GM21717 (cell line): ENCODE measurements at regions not wholly inside any gene's neighbourhood (a gene's known extent, or its start where the extent isn't known, plus 50 kb on each side); places are given as distances from the start of the nearest gene placed in this dataset.
A peak's percentile ranks its signal among the peaks of the same experiment; 100 is the strongest.

ENCODE experiments used
- ATAC-seq: cut with Tn5 transposase; IDR thresholded peaks from one replicate; pipeline ENCODE4 v1.9.1; 2021; ENCODE audit warnings: mild to moderate bottlenecking, moderate library complexity; ENCODE audit not compliant: unreplicated experiment

DNA sequence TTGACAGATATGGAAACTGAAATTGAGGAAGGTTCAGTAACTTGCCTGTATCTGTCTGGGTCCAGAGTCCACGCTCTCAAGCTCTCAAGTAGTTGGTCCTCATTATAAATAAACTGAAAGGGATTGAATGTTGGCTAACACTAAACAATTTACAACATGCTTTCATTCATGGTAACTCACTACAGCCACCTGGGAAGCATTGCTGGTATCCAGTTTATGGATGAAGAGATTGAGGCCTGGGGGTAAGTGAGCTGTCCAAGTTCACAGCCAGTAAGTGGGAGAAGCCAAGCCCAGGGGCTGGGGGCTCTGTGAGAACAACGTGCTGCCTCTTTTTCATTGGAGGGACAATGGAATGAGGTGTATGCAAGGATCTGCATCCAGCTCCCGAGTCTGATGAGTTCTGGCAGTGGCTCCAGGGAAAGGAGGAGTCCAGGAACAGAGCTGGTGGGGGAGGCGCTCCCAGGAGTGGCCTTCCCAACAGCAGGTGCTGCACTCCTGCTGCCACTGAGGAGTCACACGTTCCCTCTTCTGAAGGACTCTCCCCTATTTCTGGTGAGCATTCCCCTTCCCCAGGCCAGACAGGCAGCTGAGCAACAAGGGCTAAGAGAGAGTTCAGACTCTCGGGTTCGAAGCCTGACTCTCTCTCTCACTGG is 175.8 kb downstream of the CSNK2A3 start:
- no peak for ATAC-seq

- ATAC-seq: no peak
Measured at GRCh38 chr11:11173316-11174025, 179.6 kb downstream of the CSNK2A3 start.

GRCh38 chr11:11171854-11172253 is 181.2 kb downstream of the CSNK2A3 start:
- peak; percentile 91 for ATAC-seq

GRCh38 chr11:11171285-11171684 is 181.8 kb downstream of the CSNK2A3 start:
- ATAC-seq: no peak

- ATAC-seq: no peak
Measured at GRCh38 chr11:11170352-11171084, 182.5 kb downstream of the CSNK2A3 start.

DNA sequence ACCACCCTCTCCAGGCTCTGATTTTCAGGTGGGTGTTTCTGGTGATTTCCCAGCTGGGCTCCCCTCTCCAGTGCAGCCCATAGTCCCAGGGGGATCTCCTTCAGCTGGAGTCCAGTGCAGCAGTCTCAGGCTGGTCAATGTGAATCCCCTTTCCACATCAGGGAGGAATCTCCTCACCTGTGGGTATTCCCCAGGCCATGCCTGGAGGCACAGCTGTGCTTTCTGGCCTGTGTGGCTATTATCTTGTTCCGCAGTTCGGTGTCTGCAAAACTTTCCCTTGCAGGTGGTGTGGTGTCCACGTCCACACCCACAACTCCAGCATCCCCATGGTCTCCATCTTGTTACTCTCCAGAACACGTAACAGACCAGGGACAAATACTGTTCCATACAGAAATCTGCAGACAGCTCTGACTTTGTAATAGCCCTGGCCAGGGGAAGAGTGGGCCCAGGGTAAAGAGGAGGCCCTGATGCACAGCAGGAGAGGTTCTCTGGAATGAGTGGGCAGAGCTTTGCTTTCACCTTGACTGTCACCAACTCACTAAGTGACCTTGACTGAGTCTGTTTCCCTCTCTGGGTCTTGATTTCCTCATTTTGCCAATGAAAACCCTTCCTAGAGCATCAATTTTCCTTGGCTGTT is 183.2 kb downstream of the CSNK2A3 start:
- no peak for ATAC-seq

GRCh38 chr11:11167806-11168205 is 185.2 kb downstream of the CSNK2A3 start:
- no peak for ATAC-seq

DNA sequence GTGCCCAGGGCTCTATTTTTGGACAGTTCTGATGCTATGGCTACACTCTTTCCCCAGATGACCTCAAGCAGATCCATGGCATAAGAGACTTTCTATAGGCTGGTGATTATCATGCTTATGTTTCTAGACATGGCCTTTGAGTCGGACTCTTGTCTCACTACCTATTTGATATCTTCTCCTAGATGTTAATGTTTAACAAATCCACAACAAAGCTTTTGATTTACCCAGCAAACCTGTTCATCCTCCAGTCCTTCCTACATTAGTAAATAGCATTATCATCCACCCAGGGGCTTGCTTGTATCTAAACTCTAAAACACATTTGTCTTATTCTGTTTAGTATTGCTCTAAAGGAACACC is 188.7 kb downstream of the CSNK2A3 start:
- ATAC-seq: no peak

DNA sequence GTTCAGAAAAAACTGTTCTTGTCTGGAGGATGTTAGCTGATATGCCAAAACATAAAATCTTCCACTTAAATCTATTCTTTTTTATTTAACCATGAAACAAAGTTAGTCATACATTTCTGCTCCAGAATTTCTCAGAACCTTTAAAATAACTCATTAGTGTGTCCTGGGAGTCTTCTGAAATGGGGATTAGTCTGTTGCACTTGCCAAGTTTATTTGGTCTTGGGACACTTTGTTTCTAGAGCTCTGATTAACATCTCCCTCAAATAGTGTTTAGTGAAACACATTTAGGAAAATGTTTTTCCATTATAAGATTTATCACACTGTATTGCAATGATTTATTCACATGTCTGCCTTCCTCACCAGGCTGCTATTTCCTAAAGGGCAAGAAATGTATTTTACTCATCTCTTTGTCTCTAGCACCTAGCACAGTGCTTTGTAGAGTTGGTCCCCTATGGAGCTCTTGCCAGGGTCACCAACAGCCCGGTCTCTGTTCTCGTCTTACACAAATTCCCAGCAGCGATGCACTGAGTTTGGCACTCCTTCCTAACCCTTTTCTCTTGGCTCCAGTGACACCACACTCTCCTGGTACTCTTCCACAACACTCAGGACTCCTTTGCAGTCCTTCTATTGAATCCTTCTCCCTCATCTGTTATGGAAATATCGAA is 189.2 kb downstream of the CSNK2A3 start:
- no peak for ATAC-seq

DNA sequence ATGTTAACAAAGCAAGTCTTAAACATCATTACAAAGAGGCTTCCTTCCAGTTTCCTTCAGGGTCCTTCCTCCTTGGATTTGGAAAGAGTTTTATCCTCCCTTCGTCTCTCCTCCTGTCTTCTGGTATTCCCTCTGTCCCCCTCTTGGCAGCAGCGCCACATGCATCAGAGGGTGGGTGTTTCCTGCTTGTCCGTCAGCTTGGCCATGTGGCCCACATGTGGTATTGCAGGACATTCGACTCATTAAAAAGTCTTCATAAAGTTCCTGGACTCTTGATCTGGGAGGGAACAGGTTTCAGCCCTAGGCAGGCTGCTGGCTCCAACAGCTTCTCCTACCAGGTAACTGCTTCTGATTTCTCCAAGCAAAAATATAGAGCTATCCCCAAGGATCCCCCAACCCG is 189.8 kb downstream of the CSNK2A3 start:
- ATAC-seq: no peak

GRCh38 chr11:11157185-11157584 is 195.9 kb downstream of the CSNK2A3 start:
- no peak for ATAC-seq

- ATAC-seq: no peak
Measured at GRCh38 chr11:11155962-11156815, 196.9 kb downstream of the CSNK2A3 start.

DNA sequence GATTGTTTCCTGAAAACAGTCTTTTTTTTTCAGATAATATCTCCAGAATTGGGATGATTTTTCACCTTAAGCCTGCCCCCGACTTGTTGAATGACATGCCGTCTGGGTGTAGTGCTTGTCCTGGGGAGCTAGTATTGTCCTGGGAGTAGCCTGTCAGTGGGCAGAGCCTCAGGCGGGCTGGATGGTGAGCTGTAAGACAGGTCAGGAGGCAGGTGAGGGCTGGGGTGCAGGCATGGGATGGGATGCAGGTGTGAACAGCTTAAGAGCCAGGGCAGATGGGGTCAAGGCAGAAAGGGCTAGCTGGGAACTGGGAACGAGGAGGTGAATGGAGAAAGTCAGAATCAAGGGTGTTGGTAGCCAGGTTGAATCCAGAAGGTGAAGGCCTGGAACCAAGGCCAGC is 200.2 kb downstream of the CSNK2A3 start:
- no peak for ATAC-seq

DNA sequence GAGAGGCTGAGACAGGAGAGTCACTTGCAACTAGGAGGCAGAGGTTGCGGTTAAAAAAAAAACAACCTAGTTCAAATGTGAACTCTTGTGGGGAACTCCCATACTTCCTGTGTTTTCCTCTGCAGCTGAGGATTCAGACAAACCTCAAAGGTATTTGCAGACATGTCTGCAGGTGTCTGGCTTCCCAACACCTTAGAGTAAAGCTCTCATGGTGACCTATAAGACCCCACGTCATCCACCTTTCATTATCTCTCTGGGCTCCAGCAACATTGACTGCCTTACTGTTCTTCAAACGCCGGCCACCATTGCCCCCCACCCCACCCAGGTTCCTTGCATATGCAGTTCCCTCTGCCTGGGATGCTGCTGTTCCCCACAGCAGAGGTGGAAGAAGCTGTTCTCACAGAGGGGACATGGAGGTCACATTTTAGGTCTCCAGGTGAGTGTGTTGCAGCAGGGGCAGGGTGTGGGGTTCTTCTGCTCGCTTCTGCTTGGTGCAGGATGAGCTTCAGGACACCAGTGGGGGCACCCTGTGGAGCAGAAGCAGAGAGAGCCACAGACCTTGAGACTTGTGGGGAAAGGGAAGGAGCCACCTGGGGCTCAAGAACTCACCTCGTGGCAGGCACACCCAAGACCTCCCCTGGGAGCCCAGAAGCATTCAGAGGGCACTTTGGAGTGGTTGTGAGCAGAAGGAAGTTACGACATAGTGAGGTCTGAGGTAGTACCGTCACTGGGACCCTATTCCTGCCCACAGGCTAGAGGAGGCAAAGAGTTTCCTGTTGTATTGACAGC is 203.2 kb downstream of the CSNK2A3 start:
- ATAC-seq: no peak

DNA sequence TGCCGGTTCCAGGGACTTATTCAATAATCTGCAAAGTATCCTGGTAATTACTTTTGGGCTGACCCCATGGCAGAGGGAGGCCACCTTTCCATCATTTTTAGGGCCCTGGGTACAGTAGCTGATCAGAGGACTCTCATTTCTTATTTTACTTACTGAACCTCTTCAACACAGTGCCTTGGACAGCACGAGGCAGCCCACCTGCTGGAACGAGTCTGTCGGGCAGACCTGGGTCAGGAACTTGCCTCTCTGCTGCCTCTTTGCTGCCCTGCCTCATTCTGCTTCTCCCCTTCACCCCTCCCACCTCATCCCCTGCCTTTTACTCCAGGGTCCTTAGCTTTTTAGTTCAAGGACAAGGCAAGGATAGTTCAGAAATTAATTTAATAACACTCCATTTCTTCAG is 204.5 kb downstream of the CSNK2A3 start:
- no peak for ATAC-seq

GRCh38 chr11:11148104-11148509 is 204.9 kb downstream of the CSNK2A3 start:
- ATAC-seq: no peak

DNA sequence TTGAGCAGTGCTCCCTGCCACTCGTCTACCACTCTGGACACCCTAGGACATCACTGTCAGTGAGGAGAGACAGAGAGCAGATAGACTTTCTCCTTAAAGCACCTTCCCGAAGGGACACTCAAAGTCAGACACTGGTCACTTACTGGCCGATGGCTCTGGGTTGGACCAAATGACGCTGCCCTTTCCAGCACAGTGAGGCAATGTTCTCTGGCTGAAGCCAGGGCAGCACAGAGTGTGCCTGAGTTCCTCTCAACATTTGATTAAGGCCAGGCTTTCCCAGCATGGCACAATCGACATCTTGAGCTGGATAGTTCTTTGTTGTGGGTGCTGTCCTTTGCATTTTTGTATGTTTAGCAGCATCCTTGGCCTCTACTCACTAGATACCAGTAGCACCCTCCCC is 206.2 kb downstream of the CSNK2A3 start:
- ATAC-seq: no peak

GRCh38 chr11:11143849-11144248 is 209.2 kb downstream of the CSNK2A3 start:
- ATAC-seq: no peak

GRCh38 chr11:11142430-11142829 is 210.6 kb downstream of the CSNK2A3 start:
- no peak for ATAC-seq
